GM12892 (cell line): ENCODE measurements at regions not wholly inside any gene's neighbourhood (a gene's known extent, or its start where the extent isn't known, plus 50 kb on each side); places are given as distances from the start of the nearest gene placed in this dataset.

Experiments used
- POLR2A ChIP-seq: IDR thresholded peaks from 2 replicates; pipeline ENCODE4 v1.6.1; 2011; ENCODE audit warnings: low read depth, low read length, control low read depth
- TAF1 ChIP-seq: IDR thresholded peaks from 2 replicates; pipeline ENCODE4 v1.6.1; 2011; ENCODE audit warnings: low read depth, mild to moderate bottlenecking, control low read depth, low read length, borderline replicate concordance

DNA sequence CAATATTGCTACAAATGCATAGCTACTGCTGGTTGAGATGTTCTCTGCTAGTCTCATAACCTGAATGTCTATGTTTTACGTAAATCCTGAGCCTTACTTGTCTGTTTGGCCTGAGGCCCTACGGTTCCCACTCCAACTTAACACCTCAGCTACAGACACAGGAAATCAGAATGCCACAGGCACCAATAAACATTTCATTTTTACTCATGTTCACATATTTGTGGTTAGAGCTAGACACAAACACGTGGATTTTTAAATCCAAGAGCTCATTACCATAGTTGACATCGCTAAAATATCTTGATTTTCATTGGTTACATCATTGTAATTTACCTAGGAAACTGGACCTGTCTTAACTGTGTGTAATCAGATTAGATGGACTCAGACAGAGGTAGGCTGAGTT lies 263.8 kb upstream of the CDH19 start:
- TF ChIP-seq POLR2A (no peak), TAF1 (no peak)
